Prostate gland (tissue), 2 donors: ENCODE measurements at regions not wholly inside any gene's neighbourhood (a gene's known extent, or its start where the extent isn't known, plus 50 kb on each side); places are given as distances from the start of the nearest gene placed in this dataset.

Experiments
- CTCF ChIP-seq, 4 experiments: fragments of 200-600 bp in 2 of 4; fragments of 450-650 bp in 2 of 4; sonication (generic) in 2 of 4; IDR thresholded peaks; 1 replicate in 3 of 4; 2 replicates in 1 of 4; pipeline ENCODE4 v1.5.1; 2016 to 2019; ENCODE audit warnings: antibody characterized with exemption in 4 of 4, mild to moderate bottlenecking in 2 of 4, moderate library complexity in 2 of 4
- POLR2A ChIP-seq: fragments of 450-650 bp; IDR thresholded peaks from one replicate; pipeline ENCODE4 v1.6.1; 2016; ENCODE audit warnings: antibody characterized with exemption, mild to moderate bottlenecking
- POLR2AphosphoS5 ChIP-seq: sonication (generic); formaldehyde crosslinking; IDR thresholded peaks from one replicate; pipeline ENCODE4 v1.6.1; 2017; ENCODE audit warnings: antibody characterized with exemption

GRCh38 chr10:113434950-113435349 lies 117.9 kb upstream of the HABP2 start:
- no peak for TF ChIP-seq POLR2AphosphoS5
- TF ChIP-seq POLR2A: no peak
- TF ChIP-seq CTCF (IDR thresholded peaks at IDR 0.05): no peak
